NCI-H446 treated with DMSO at 0.1 percent for 48 hours (cell line): ENCODE measurements at regions not wholly inside any gene's neighbourhood (a gene's known extent, or its start where the extent isn't known, plus 50 kb on each side); places are given as distances from the start of the nearest gene placed in this dataset.
"Not testable (repeated sequence)": the region's sequence is repeated elsewhere in the genome, so short reads cannot be mapped to it uniquely, and the experiment has no call there.

Experiments
- DNase-seq: peaks from one replicate; lab custom pipeline; 2025; lab: John Stamatoyannopoulos, UW

GRCh38 chr6:159440911-159441703 lies 251.9 kb downstream of the SOD2 start:
- DNase-seq: no peak

GRCh38 chr6:159440349-159440748 lies 252.7 kb downstream of the SOD2 start:
- no peak for DNase-seq

- no peak for DNase-seq
Observed at GRCh38 chr6:159439651-159440050, 253.4 kb downstream of the SOD2 start.

GRCh38 chr6:159438106-159438505 lies 254.9 kb downstream of the SOD2 start:
- DNase-seq: no peak

GRCh38 chr6:159436581-159436980 lies 256.5 kb downstream of the SOD2 start:
- no peak for DNase-seq

GRCh38 chr6:159435701-159436100 lies 257.3 kb downstream of the SOD2 start:
- DNase-seq: no peak

GRCh38 chr6:159434410-159434809 lies 258.6 kb downstream of the SOD2 start:
- no peak for DNase-seq

- DNase-seq: no peak
Observed at GRCh38 chr6:159433550-159433949, 259.5 kb downstream of the SOD2 start.

GRCh38 chr6:159431750-159432149 lies 261.3 kb downstream of the SOD2 start:
- no peak for DNase-seq

GRCh38 chr6:159430323-159430722 lies 261.1 kb downstream of the FNDC1 start:
- no peak for DNase-seq

- DNase-seq: no peak
Observed at GRCh38 chr6:159429433-159429832, 260.2 kb downstream of the FNDC1 start.

GRCh38 chr6:159427771-159428170 lies 258.6 kb downstream of the FNDC1 start:
- no peak for DNase-seq

GRCh38 chr6:159427335-159427734 lies 258.1 kb downstream of the FNDC1 start:
- DNase-seq: no peak

- DNase-seq: no peak
Observed at GRCh38 chr6:159425421-159425820, 256.2 kb downstream of the FNDC1 start.

- no peak for DNase-seq
Observed at GRCh38 chr6:159422041-159422984, 253.1 kb downstream of the FNDC1 start.

GRCh38 chr6:159421586-159421985 lies 252.4 kb downstream of the FNDC1 start:
- DNase-seq: no peak

GRCh38 chr6:159418997-159419396 lies 249.8 kb downstream of the FNDC1 start:
- no peak for DNase-seq

- no peak for DNase-seq
Observed at GRCh38 chr6:159416891-159417560, 247.8 kb downstream of the FNDC1 start.

- no peak for DNase-seq
Observed at GRCh38 chr6:159415540-159415939, 246.3 kb downstream of the FNDC1 start.

- DNase-seq: no peak
Observed at GRCh38 chr6:159414711-159415110, 245.5 kb downstream of the FNDC1 start.

- not testable (repeated sequence) for DNase-seq
Observed at GRCh38 chr6:159407211-159407780, 238.1 kb downstream of the FNDC1 start.

- no peak for DNase-seq
Observed at GRCh38 chr6:159404296-159404695, 235.1 kb downstream of the FNDC1 start.
